Brain microvascular endothelial cell (primary cell): ENCODE measurements at regions not wholly inside any gene's neighbourhood (a gene's known extent, or its start where the extent isn't known, plus 50 kb on each side); places are given as distances from the start of the nearest gene placed in this dataset.

Source experiments
- DNase-seq: peaks from one replicate; pipeline ENCODE4 v3.0.0-alpha.2; 2020
- H3K27ac ChIP-seq: fragments of 250-450 bp; sonication (Bioruptor Pico); 2 replicates; pipeline ENCODE4 v1.5.1; 2020; ENCODE audit warnings: mild to moderate bottlenecking, moderate library complexity
- H3K27me3 ChIP-seq: fragments of 250-450 bp; sonication (Bioruptor Pico); replicated peaks from 2 replicates; pipeline ENCODE4 v1.5.1; 2020; ENCODE audit warnings: mild to moderate bottlenecking
- H3K36me3 ChIP-seq: fragments of 250-450 bp; sonication (Bioruptor Pico); replicated peaks from 2 replicates; pipeline ENCODE4 v1.5.1; 2020; ENCODE audit warnings: mild to moderate bottlenecking
- H3K4me3 ChIP-seq: 2 replicates; pipeline ENCODE4 v1.5.1; 2011; ENCODE audit warnings: low read depth, mild to moderate bottlenecking, control low read depth, low read length, moderate library complexity
- CTCF ChIP-seq: IDR thresholded peaks from 2 replicates; pipeline ENCODE4 v1.5.1; 2011; ENCODE audit warnings: low read depth, mild to moderate bottlenecking, moderate library complexity, low read length, control low read depth, inconsistent platforms; ENCODE audit errors: missing control alignments
- in situ Hi-C: cut with HindIII; loops from 2 replicates; pipeline ENCODE4 v1.10.0; 2017; ENCODE audit warnings: low sequenced_read_pairs, low pct_ligation_motif_present

DNA sequence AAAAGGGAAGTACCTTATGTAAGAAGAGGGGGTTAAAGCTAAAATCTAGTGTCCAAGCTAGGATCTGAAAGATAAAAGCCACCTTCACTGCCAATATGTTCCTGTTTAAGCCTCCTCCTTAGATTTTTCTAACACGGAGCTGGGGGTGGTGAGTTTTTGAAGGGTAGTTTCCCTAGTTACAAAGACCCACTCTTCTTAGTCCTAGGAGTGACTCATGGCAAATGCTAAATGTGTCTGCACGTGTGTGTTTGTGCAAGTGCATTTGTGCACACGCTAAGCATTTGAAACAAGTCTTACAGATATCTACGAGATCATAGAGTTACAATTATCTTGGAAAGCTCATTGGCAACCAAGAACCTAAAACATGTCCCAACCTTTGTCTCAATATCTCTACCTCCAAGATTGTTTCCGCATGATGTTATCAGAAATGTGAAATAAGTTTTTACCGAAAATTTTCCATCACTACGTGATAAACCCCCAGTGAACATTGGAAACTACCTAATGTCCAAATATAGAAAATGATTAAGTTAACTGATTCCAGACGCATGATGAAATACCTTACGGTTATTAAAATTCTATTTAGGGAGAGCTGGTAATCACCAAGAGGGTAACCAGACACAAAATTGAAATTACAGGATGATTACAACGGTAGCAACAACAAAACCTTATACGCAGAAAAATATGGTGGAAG is 78.0 kb upstream of the HRH2 start:
- Histone ChIP-seq H3K4me3 (no peak overlapping the region), H3K27ac (no peak overlapping the region), H3K27me3 (no peaks in the 10 kb centered on the region), H3K36me3 (no peaks in the 10 kb centered on the region)
- in situ Hi-C loops, result no loop called here
- no peak for TF ChIP-seq CTCF
- DNase-seq, result no peak

- in situ Hi-C loops, result no loop called here
- Histone ChIP-seq H3K27ac (no peak overlapping the region), H3K4me3 (no peak overlapping the region), H3K27me3 (no peaks in the 10 kb centered on the region), H3K36me3 (no peaks in the 10 kb centered on the region)
- no peak for DNase-seq
- no peak for TF ChIP-seq CTCF
Measured at GRCh38 chr5:175582697-175583096, 75.2 kb upstream of the HRH2 start.

- H3K27me3 ChIP-seq, result no peaks in the 10 kb centered on the region
- H3K4me3 ChIP-seq, result no peak overlapping the region
- in situ Hi-C loops, result no loop called here
- no peak overlapping the region for H3K27ac ChIP-seq
- no peak for TF ChIP-seq CTCF
- H3K36me3 ChIP-seq, result no peaks in the 10 kb centered on the region
- DNase-seq, result no peak
Measured at GRCh38 chr5:175585567-175585966, 72.3 kb upstream of the HRH2 start.

DNA sequence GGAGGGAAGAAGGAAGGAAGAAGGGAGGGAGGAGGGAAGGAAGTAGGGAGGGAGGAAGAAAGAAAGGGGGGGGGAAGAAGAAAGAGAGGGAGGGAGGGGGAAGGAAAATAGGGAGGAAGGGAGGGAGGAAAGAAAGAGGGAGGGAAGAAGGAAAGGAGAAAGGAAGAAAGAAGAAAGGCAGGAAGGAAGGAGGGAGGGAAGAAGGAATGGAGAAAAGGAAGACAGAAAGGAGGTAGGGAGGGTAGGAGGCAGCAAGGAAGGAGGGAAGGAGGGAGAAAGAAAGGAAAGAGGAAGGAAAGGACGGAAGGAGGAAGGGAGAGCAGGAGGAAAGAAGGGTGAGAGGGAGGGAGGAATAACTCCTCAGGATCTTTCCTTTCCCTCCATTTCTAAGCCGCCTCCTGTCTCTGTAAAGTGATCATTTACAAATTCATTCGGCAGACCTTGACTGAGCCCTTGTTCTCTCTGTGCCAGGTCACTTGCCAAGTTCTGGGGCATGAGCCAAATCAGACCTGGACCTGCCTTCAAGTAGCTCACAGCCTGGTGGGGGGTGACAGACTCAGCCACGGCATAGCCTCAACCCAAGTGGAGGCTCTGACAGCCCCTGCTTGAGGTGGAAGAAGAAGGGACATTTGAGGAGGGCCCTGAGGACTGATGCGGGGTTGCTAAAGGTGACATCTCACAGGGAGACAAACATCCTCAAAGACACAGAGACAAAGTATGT is 69.0 kb upstream of the HRH2 start:
- DNase-seq, result no peak
- H3K27me3 ChIP-seq, result no peaks in the 10 kb centered on the region
- no peak overlapping the region for H3K27ac ChIP-seq
- no peak for TF ChIP-seq CTCF
- no peaks in the 10 kb centered on the region for H3K36me3 ChIP-seq
- no peak overlapping the region for H3K4me3 ChIP-seq
- in situ Hi-C loops, result no loop called here

GRCh38 chr5:175589714-175590113 is 68.2 kb upstream of the HRH2 start:
- H3K27me3 ChIP-seq, result no peaks in the 10 kb centered on the region
- TF ChIP-seq CTCF, result no peak
- H3K27ac ChIP-seq, result peak overlapping the region; percentile 73
- no peak overlapping the region for H3K4me3 ChIP-seq
- DNase-seq, result no peak
- no peaks in the 10 kb centered on the region for H3K36me3 ChIP-seq
- in situ Hi-C loops, result no loop called here

DNA sequence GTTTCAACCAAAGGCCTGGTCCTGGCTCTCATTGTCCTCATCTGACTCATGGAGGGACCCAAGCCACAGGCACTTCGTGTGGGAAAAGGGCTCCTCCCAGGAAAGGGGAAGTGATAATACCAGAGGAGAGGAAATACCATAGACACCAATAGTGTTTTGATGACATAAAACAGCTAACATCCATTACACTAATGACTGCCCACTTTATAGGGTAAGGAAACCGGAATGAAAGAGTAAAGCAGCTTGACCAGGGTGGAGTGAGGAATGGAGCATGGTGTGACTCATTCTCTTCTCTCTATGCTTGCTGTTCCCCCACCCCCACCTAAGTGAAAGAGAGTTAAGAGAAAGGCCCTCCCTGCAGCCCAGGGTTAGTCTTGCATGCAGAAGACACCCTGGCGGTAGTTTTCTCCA is 67.4 kb upstream of the HRH2 start:
- Histone ChIP-seq H3K27me3 (no peaks in the 10 kb centered on the region), H3K4me3 (no peak overlapping the region), H3K36me3 (no peaks in the 10 kb centered on the region), H3K27ac (peak overlapping the region; percentile 73)
- no peak for TF ChIP-seq CTCF
- DNase-seq, result peak; percentile 90
- in situ Hi-C loops, result no loop called here
